ENCODE measurements at regions not wholly inside any gene's neighbourhood (a gene's known extent, or its start where the extent isn't known, plus 50 kb on each side); places are given as distances from the start of the nearest gene placed in this dataset.
"Not testable (repeated sequence)": the region's sequence is repeated elsewhere in the genome, so short reads cannot be mapped to it uniquely, and the experiment has no call there.

DNA sequence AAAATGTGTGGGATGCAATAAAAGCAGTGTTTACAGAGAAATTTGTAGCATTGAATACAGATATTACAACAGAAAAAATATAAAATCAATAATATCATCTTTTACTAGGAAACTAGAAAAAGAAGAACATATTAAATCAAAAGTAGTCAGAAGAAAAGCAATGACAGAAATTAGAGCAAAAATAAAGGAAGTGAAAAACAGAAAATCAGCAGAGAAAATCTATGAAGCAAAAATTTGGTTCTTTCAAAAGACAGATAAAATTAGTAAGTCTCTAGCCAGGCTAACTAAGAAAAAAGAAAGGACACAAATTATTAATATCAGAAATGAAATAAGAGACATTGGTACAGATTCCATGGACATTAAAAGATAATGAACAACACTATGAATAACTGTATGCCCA, 212.0 kb upstream of the MGAT5 start:
- no peak for DNase-seq

DNA sequence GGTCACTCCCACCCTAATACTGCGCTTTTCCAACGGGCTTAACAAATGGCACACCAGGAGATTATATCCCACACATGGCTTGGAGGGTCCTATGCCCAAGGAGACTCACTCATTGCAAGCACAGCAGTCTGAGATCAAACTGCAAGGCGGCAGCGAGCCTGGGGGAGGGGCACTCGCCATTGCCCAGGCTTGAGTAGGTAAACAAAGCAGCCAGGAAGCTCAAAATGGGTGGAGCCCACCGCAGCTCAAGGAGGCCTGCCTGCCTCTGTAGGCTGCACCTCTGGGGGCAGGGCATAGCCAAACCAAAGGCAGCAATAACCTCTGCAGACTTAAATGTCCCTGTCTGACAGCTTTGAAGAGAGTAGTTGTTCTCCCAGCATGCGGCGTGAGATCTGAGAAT, 210.8 kb upstream of the MGAT5 start:
- DNase-seq, result not testable (repeated sequence)

DNA sequence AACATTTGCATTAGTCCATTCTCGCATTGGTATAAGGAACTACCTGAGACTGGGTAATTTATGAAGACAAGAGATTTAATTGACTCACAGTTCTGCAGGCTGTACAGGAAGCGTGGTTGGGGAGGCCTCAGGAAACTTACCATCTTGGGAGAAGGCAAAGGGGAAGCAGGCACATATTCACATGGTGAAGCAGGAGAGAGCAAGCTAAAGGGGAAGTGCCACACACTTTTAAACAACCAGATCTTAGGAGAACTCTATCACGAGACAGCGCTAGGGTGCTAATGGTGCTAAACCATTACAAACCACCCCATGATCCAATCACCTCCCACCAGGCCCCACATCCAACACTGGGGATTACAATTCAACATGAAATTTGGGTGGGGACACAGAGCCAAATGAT, 201.7 kb upstream of the MGAT5 start:
- no peak for DNase-seq

DNA sequence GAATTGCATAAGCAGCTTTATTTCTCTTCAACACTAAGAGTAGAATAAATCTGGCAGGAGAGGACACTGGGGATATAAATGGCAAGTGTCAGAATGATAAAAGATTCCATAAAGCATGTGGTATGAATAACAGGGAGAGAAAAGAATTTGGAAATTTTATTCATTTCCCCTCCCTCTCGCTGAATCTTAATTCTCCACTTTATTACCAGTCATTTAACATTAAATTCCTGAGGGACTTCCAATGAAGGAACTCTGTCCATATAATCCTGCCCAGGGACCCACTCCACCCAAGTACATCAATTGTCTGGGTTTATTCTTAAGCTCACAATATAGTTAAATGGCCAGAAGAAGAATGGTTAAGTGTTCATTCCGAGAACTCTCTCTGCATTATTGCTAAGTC, 197.7 kb upstream of the MGAT5 start:
- DNase-seq, result no peak

DNA sequence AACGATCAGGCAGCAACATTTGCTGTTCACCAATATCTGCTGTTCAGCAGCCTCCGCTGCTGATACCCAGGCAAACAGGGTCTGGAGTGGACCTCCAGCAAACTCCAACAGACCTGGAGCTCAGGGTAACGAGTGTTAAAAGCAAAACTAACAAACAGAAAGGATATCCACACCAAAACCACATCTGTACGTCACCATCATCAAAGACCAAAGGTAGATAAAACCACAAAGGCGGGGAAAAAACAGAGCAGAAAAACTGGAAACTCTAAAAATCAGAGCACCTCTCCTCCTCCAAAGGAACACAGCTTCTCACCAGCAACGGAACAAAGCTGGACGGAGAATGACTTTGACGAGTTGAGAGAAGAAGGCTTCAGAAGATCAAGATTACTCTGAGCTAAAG, 192.8 kb upstream of the MGAT5 start:
- DNase-seq, result not testable (repeated sequence)

DNA sequence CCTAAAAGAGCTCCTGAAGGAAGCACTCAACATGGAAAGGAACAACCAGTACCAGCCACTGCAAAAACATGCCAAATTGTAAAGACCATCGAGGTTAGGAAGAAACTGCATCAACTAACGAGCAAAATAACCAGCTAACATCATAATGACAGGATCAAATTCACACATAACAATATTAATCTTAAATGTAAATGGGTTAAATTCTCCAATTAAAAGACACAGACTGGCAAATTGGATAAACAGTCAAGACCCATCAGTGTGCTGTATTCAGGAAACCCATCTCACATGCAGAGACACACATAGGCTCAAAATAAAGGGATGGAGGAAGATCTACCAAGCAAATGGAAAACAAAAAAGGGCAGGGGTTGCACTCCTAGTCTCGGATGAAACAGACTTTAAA, 191.6 kb upstream of the MGAT5 start:
- DNase-seq, result not testable (repeated sequence)

DNA sequence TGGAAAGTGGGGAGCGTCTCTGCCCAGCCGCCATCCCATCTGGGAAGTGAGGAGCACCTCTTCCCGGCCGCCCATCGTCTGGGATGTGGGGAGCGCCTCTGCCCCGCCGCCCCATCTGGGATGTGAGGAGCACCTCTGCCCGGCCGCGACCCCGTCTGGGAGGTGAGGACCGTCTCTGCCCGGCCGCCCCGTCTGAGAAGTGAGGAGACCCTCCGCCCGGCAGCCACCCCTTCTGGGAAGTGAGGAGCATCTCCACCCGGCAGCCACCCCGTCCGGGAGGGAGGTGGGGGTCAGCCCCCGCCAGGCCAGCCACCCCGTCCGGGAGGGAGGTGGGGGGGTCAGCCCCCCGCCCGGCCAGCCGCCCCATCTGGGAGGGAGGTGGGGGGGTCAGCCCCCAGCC, 190.0 kb upstream of the MGAT5 start:
- DNase-seq, result not testable (repeated sequence)

DNA sequence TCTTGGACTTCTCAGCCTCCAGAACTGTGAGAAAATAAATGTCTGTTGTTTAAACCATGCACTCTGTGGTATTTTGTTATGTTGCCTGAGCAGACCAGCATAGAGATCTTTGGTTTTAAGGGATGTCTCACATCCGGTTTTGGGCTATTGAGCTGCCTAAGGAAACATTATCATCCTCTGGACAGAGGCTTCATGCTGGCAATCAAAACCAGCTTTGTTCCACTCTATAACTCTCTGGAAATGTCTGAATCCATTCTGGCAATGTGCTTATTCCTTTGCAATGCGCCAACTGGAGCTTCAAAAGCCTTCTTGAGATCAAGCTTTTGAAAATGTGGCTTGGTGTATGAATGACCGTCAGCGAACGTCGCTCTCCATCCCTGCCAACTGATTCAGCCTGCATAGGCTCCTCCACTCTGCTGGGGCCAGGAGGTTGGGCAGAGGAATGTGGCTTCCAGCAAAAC, 183.6 kb upstream of the MGAT5 start:
- DNase-seq, result no peak

DNA sequence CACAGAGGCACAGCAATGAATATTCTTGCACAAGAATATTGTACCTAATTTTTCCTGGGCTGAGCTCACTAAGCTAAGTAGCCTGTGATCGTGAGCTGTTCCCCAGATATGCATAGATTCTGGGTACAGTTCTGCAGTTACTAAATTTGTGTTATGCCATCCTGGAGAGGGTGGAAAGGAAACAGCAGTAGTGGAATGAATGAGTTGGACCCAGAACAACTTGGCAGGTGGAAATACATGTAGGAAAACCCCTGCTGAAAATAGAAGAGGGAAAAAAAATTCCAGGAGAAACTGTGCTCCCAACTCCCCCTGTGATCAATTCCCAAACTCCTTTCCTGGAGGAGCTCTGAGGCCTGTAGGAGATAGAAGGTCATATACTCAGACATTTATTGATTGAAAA, 181.5 kb upstream of the MGAT5 start:
- no peak for DNase-seq

DNA sequence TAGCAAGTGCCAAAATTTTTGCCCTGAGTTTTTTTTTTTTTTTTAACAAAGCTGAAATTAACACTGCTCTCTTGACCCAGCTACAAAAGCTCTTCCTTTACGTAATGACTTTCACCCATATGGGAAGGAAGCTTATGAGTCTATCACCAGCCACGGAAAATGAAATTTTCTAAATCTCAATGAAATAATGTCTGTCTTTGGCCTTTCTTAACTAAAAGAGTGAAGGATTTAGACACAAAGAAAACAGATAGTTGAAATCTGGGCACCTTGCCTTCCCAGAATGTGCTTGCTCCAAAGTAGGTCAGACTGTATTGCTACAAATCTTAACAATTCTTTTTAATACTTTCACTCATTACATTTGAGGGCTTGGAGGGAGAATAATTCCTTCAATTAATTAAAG, 180.8 kb upstream of the MGAT5 start:
- DNase-seq, result no peak

DNA sequence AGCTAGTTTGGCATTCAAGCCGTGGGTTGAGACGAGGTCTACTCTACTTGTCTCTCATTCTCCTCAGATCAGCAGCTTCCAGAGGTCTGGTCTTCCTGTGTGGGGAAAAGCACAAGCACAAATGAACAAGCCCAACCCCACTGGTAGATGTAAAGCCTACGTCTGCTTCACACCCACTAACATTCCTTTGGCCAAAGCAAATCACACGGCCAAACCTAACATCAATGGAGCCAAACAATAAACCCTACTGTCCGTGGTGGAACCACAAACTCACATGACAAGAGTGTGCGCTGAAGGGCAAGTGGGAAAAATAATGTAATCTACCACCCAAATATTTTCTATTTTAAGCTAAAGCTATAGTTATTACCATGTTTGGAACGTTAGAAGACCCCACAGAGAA, 179.3 kb upstream of the MGAT5 start:
- DNase-seq, result no peak

DNA sequence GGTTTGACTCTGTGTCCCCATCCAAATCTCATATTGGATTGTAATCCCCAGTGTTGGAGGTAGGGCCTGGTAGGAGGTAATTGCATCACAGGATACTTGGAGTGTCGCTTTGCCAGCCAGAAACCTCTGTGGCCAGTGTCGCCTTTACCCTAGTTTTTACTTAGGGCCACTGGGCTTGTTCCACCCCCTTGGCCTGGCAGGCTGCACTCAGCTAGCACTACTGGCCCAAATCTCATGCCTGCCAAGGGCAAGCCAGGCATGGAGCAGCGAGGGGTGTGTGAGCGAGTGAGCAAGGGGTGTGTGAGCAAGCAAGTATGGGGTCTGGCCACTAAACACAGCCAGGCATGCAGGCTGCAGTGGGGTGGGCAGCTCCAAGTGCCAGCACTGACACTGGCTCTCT, 178.7 kb upstream of the MGAT5 start:
- no peak for DNase-seq

DNA sequence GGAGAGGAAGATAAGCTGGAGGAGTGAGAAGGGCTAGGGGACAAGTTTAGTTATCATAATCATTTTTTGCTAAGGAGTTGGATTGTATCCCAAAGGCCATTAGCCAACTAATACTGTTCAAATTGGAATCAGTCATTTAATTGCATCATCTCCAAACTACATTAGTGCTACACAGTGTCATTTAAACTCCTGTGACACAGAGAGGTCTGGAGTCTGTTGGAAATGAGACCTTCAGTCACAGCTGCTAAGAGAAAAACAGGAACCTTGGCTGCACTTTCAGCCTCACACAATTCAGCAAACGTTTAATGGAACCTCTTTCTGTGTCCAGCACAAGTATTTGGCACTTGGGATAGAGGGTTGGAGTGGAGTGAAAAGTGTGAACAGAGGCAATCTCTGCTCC, 175.5 kb upstream of the MGAT5 start:
- no peak for DNase-seq

DNA sequence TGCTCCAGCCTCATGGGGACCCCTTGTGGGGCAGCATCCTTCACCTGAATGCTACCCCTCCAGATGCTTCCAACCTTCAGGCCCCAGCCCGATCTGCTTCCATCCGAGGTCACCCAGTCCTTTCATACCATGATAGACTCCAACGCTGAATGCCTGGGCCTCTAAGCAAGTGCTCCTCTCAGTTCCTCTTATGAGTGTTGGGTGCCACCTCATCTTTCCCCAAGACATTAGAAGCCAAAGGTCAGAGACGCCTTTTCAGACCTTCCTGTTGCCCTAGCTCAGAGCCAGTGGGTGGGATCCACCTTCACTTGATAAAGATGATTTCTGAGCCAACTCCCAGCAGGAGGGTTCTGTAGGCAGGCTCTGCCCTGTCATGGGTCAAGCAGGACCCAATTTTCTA, 174.5 kb upstream of the MGAT5 start:
- no peak for DNase-seq

DNA sequence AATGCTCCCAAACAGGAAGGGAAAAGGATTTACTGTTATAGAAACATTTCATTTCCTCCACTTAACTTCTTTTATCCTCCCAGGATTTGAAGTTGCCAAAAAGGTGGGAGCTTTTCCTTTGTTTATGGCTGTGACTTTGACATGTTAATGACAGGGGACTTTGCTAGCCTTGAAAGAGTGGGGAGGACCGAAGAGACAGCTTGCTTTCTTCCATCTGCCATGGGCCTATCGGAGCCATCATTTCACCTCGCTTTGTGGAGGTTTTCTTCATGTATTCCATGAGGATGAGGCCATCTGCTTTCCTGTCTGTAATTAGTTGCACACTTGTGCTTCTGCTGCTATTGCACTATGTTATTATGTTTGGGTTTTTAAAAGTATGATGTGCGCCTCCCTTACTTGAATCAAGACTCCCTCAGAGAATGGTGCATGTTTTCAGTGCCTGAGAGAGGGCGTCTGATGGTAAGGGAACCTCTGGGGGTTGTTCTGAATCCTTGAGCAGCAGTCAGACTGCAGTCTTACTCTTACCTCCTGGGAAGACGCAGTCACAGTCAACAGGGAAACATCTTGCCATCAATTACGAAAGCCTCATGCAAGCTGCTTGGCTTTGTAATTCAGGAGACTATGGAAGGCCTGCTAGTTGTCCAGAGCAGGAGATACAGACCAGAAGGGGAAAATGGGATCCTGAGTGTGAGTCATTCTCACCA, 173.3 kb upstream of the MGAT5 start:
- no peak for DNase-seq

DNA sequence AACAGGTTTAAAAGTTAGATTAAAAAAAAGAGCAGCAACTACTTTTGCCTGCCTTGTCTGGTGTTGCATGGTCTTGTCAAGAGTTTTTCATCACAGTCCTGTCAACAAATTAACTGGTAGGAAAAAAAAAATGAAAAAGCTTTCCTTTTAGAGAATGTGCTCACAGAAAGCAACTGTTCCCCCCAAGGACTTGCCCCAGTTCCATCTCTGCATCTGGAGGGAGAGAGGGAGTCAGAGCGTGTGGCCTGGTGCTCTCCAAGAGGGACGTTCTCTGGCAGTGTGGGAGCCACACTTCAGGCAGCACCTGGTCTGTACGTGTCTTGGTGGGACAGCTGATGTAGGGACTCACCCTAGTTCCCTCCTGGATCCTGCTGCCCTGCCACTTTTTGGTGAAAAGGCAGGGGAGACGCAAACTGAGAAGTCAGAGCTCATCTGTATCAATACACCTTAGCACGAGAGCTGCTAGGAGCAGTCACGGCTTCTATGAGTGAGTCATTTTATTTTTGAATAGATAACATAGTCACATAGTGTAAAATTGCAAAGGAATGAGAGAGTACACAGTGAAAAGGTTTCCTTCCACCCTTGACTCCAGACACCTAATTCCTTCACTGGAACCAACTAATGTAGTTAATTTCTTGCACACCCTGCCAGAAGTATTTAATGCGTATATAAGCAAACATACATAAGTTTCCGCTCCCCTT, 172.5 kb upstream of the MGAT5 start:
- DNase-seq, result no peak

DNA sequence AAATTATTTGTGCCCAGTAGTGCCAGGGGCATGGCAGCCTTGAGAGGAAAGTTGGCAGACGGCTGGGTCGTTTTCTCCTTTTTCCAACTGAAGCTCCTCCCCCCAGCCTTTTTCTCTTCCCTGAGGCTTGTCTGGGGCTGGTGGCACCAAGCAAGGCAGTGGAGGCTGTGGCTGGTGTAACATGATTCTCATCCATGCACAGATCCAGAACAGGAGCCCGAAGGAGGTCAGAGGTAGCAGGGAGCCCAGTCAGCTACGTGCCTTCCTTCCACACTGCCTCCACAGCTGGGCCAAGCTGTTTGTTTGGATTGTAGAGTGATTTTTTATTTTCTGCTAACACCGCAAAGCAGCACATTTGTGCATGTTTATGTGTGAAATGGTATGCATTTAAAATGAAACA, 170.3 kb upstream of the MGAT5 start:
- DNase-seq, result no peak

DNA sequence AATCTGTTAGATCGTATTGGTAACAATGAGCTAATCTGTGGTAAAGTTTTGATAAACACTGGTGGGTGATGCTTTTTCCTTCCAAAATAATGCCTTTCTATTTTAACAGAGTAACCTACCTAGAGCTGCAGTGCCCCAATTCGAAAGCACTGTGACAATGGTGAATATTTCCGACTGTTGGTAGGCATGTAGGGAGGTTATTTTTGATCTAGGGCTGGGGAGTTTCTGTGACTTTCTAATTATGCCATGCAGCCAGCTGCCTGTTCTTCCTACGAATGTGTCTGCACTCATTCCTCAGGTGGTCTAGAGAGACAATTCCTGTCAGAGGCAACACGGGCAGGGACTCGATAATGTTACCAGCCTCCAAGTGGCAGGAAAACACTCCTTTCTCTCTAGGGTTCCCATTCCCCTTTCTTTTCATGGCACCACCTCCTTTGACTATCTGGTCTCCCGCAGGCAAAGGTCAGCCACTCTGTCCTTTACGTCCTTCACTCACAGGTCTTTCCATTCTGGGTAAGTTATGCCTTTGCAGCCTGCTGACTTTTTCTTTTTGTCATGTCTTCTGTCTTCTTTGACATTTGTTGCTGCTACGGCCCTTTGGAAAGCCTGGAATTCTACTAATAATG, 167.2 kb upstream of the MGAT5 start:
- no peak for DNase-seq

DNA sequence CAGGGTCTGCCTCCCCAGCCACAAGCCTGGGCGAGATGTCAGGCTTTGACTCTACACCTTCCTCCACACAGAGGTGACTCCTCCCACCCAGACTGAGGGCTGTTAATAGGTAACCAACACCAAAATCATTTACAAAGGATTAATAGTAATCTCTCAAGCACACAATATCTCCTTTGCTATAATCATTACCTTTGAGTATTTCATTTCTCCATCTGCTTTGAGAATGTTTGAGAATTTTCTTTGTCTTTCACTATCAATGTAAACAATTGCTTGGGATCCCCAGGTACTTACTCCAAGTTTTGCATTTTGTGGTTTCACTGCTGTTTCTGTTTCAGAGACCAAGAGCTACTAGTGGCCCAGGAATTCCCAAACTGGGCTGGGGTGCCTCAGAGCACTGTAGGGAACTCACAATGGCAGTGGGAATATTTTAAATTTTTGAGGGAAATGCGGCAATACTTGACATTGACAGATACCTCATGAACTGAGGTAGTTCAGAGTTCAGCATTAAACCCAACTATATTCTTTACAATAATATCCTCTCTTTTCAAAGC, 166.4 kb upstream of the MGAT5 start:
- no peak for DNase-seq

DNA sequence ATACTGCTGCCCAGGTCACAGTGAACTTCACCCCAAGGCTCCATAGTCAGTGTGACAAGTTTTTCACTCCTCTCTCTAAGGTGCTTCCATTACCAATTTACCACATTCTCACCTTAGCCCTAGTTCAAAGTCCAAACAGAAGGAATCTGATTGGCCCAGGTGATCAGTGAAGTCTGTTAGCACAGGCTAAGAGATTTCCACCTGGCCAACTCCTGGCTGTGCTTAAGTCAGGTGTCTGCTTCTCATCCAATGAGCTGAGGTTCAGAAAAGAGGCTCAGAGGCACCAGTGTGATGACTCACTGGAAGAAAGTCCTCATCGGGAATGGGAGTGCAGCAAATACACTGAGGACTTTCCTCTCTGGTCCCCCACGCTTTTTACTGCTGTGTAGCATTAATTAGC, 164.4 kb upstream of the MGAT5 start:
- no peak for DNase-seq

DNA sequence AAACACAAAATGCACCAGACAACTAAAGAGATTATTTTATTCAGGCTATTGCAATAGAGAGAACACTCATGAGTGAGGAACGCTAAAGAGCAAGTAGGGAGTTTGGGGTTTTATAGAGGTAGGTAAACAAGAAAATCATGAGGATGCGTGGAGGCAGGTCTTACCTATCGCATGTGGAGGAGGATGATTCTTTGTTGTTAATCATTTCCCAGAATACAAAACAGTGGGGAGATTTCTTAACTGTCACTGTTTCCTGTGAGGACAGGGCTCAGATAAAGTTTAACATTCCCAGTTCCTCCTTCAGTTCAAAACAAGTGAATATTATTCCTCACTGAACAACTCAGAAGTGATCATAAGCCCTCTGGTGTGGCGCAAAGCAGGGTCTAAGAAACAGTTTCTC, 156.1 kb upstream of the MGAT5 start:
- no peak for DNase-seq

DNA sequence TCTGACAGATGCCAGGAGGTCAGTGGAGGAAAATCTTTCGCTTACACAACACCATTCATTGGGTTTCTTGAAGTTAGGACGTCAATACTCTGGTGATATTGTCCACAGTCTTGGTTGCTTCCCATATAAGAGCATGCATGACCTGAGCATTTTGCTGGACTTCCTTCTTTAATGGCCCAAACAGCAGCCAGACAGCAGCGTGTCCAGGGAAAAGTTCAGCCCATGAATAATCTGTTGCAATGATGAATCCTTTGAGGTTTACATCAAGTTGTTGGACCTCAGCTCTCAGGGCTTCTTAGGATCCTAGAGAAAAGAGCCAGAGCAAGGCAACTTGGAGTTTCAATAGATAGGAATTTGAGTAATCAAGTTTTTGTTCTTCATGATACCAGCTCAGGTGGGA, 155.6 kb upstream of the MGAT5 start:
- no peak for DNase-seq

DNA sequence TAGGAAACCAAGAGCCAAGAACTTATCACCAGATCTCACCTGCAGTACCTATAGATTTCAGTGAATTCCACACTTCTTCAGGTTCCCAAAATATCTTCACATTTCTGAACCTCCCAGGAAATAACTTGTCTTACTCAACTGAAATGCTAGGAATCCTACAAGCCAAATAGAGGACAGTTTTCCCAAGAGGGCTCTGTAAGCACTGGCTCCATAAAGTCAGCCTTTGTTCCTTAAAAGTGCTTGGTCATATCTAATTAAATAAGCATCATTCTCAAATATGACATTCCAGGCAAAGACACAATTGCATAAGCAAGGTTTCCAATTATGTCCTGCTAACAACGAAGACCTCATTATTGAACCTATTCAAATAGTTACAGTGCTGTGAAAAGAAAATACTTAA, 154.6 kb upstream of the MGAT5 start:
- DNase-seq, result no peak

DNA sequence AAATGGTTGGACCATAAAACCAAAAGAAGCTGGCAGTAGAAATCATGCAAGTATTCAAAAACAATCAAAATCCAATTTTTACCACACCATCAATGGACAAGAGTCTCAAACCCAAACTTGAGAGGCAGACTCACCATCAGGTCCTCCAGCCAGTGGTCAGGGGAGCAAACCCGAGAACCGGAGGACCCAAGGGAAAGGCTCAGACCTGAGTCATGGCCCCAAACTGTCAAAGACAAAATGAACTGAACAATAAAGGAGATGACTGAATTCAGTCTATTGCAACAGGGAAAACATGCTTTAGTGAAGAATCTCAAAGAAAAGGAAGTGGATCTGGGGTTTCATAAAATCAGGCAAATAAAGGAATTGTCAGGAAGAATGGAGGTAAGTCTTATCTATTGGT, 150.7 kb upstream of the MGAT5 start:
- DNase-seq, result no peak
